ENCODE measurements at regions not wholly inside any gene's neighbourhood (a gene's known extent, or its start where the extent isn't known, plus 50 kb on each side); places are given as distances from the start of the nearest gene placed in this dataset.

DNA sequence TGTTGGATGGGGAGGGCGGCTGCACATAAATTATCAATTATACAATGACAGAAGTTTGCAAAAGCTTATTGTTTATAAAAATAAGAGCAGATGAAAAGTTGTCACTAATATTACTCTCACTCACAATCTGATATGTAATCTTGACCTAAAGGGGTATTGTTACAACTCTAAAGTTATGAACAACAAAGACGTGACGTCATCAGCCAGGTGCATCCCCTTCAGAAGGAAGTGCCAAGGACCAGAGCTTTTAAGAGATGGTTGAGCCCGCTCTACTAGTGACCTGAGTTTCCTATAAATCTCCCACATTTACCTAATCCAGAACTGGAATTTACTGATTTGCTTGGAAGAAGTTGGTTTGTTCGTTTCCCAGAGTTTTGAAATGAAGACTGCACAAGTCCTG, 247.7 kb upstream of the MGMT start:
- intact Hi-C loops (cut with DNase I) = no loop called here
- peaks cover 0 to 4% (median 0%) of the 10 kb centered on the region in 4 donors for H3K9me3 ChIP-seq
- H3K27me3 ChIP-seq = no peaks in the 10 kb centered on the region
- no peak overlapping the region for H3K27ac ChIP-seq
- no peaks in the 10 kb centered on the region for H3K4me1 ChIP-seq
- no peak overlapping the region for H3K4me3 ChIP-seq
- DNase-seq = no peak
- H3K36me3 ChIP-seq = no peaks in the 10 kb centered on the region
- 72 to 82% methylated on average over 5 of the region's 5 CpGs for WGBS, 2 donors
- no peak for TF ChIP-seq POLR2A (IDR thresholded peaks at IDR 0.05)

DNA sequence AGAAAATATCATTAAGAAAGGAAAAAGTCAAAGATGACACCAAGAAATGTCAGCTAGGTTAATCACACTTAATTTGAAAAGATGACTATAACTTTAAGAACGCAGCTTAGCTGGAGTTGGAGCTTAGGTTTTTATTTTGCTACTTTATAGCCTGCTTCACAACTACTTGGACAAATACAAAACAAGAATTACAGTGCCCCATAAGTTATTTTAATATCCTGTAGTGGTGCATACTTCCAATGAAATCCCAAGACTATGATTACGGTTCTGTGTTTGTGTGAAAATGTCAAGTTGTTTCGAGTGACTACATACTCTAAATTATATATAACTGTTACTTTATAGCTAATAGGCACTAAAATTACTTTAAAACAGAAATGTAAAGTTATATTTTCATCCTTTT, 244.6 kb upstream of the MGMT start:
- DNase-seq = no peak
- intact Hi-C loops (cut with DNase I) = no loop called here
- WGBS, 2 donors = 72 to 76% methylated on average over 3 of the region's 3 CpGs
- Histone ChIP-seq H3K36me3 (no peaks in the 10 kb centered on the region), H3K27ac (no peak overlapping the region), H3K4me3 (no peak overlapping the region), H3K27me3 (no peaks in the 10 kb centered on the region), H3K9me3 (peaks cover 0 to 4% (median 0%) of the 10 kb centered on the region in 4 donors), H3K4me1 (no peaks in the 10 kb centered on the region)
- TF ChIP-seq POLR2A (IDR thresholded peaks at IDR 0.05) (no peak), EP300 (IDR thresholded peaks at IDR 0.05) (no peak), POLR2AphosphoS5 (IDR thresholded peaks at IDR 0.05) (no peak)
- TF ChIP-seq, protein P1, sequence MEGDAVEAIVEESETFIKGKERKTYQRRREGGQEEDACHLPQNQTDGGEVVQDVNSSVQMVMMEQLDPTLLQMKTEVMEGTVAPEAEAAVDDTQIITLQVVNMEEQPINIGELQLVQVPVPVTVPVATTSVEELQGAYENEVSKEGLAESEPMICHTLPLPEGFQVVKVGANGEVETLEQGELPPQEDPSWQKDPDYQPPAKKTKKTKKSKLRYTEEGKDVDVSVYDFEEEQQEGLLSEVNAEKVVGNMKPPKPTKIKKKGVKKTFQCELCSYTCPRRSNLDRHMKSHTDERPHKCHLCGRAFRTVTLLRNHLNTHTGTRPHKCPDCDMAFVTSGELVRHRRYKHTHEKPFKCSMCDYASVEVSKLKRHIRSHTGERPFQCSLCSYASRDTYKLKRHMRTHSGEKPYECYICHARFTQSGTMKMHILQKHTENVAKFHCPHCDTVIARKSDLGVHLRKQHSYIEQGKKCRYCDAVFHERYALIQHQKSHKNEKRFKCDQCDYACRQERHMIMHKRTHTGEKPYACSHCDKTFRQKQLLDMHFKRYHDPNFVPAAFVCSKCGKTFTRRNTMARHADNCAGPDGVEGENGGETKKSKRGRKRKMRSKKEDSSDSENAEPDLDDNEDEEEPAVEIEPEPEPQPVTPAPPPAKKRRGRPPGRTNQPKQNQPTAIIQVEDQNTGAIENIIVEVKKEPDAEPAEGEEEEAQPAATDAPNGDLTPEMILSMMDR (IDR thresholded peaks at IDR 0.05) = no peak

DNA sequence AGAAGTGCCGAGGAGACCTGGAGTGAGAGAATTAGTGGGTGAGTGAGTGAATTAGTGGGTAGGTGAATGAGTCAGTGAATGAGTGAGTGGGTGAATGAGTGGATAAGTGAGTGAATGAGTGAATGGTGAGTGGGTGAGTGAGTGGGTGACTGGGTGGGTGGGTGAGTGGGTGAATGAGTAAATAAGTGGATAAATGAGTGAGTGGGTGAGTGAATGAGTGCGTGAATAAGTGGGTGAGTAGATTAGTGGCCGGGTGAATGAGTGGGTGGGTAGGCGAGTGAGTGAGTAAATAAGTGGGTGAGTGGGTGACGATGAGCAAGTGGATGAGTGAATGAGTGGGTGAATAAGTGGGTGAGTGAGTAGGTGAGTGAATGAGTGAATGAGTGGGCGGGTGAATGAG, 243.7 kb upstream of the MGMT start:
- Histone ChIP-seq H3K27ac (no peak overlapping the region), H3K9me3 (peaks cover 0 to 4% (median 0%) of the 10 kb centered on the region in 4 donors), H3K36me3 (no peaks in the 10 kb centered on the region), H3K4me3 (no peak overlapping the region), H3K4me1 (no peaks in the 10 kb centered on the region), H3K27me3 (no peaks in the 10 kb centered on the region)
- TF ChIP-seq, protein P1 (IDR thresholded peaks at IDR 0.05) = no peak
- TF ChIP-seq EP300 (IDR thresholded peaks at IDR 0.05) (no peak), POLR2AphosphoS5 (IDR thresholded peaks at IDR 0.05) (no peak), POLR2A (IDR thresholded peaks at IDR 0.05) (no peak)
- WGBS, 2 donors = 75 to 87% methylated on average over 6 of the region's 6 CpGs
- DNase-seq = no peak
- intact Hi-C loops (cut with DNase I) = no loop called here

- no peaks in the 10 kb centered on the region for H3K9me3 ChIP-seq
- no peak for TF ChIP-seq POLR2AphosphoS5 (IDR thresholded peaks at IDR 0.05)
- no peak for TF ChIP-seq EP300 (IDR thresholded peaks at IDR 0.05)
- TF ChIP-seq POLR2A (IDR thresholded peaks at IDR 0.05) = no peak
- TF ChIP-seq, protein P1 (IDR thresholded peaks at IDR 0.05) = no peak
- no peaks in the 10 kb centered on the region for H3K36me3 ChIP-seq
- H3K4me1 ChIP-seq = no peaks in the 10 kb centered on the region
- no peak overlapping the region for H3K27ac ChIP-seq
- intact Hi-C loops (cut with DNase I) = no loop called here
- no peaks in the 10 kb centered on the region for H3K27me3 ChIP-seq
- DNase-seq = no peak
- 74 to 88% methylated on average over 4 of the region's 4 CpGs for WGBS, 2 donors
- H3K4me3 ChIP-seq = no peak overlapping the region
These were observed 243.0 kb upstream of the MGMT start for GRCh38 chr10:129224065-129224464.

DNA sequence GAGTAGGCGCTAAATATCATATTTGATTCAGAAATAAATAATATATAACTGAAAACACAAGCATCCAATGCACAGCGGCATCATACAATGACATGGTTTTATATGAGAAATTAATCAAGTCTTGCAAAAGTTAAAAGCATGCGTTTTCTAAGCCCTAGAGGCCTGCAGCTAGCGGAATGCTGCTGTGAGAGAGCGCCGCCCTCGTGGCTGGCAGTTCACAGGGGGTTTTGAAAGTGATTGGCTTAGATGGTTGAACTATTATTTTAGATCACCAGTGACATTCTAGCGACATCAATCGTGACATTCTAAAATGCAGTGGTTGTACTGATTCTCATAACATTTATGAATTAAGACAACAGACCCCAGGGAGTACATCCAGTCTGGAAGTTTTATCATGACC, 235.2 kb upstream of the MGMT start:
- H3K27ac ChIP-seq = no peak overlapping the region
- H3K9me3 ChIP-seq = no peaks in the 10 kb centered on the region
- H3K4me1 ChIP-seq = no peaks in the 10 kb centered on the region
- no peaks in the 10 kb centered on the region for H3K36me3 ChIP-seq
- no peak overlapping the region for H3K4me3 ChIP-seq
- H3K27me3 ChIP-seq = no peaks in the 10 kb centered on the region
- TF ChIP-seq, protein P1 (IDR thresholded peaks at IDR 0.05) = no peak
- TF ChIP-seq POLR2A (IDR thresholded peaks at IDR 0.05) (no peak), POLR2AphosphoS5 (IDR thresholded peaks at IDR 0.05) (no peak), EP300 (IDR thresholded peaks at IDR 0.05) (no peak)
- DNase-seq = no peak
- intact Hi-C loops (cut with DNase I) = no loop called here
- WGBS, 2 donors = 95 to 96% methylated on average over 9 of the region's 9 CpGs

Data from sigmoid colon (tissue), 6 donors.